Activated CD8-positive, alpha-beta memory T cell treated with anti-CD3 and anti-CD28 coated beads, Interleukin-2, amount 50 U/mL, for 24 hours (primary cell): ENCODE measurements at regions not wholly inside any gene's neighbourhood (a gene's known extent, or its start where the extent isn't known, plus 50 kb on each side); places are given as distances from the start of the nearest gene placed in this dataset.

Source experiments
- DNase-seq: peaks from one replicate; pipeline ENCODE4 v3.0.0-alpha.2; 2020; ENCODE audit errors: extremely low read depth

- DNase-seq = no peak
Observed at GRCh38 chr13:50071379-50071778, 56.1 kb downstream of the KCNRG start.

GRCh38 chr13:50072676-50073075 is 57.4 kb downstream of the KCNRG start:
- no peak for DNase-seq

- no peak for DNase-seq
Observed at GRCh38 chr13:50073340-50073739, 58.1 kb downstream of the KCNRG start.

- DNase-seq = no peak
Observed at GRCh38 chr13:50074843-50075242, 59.6 kb downstream of the KCNRG start.

- DNase-seq = no peak
Observed at GRCh38 chr13:50075619-50076097, 60.4 kb downstream of the KCNRG start.

- no peak for DNase-seq
Observed at GRCh38 chr13:50077431-50077830, 62.2 kb downstream of the KCNRG start.

- DNase-seq = no peak
Observed at GRCh38 chr13:50078231-50078894, 63.1 kb downstream of the KCNRG start.

- DNase-seq = no peak
Observed at GRCh38 chr13:50078895-50079654, 63.8 kb downstream of the KCNRG start.

- DNase-seq = no peak
Observed at GRCh38 chr13:50079655-50080202, 64.5 kb downstream of the KCNRG start.

GRCh38 chr13:50080203-50080910 is 65.1 kb downstream of the KCNRG start:
- DNase-seq = no peak

- peak; percentile 18 for DNase-seq
Observed at GRCh38 chr13:50080911-50081678, 65.9 kb downstream of the KCNRG start.

- peak; percentile 98 for DNase-seq
Observed at GRCh38 chr13:50081679-50082425, 66.6 kb downstream of the KCNRG start.

- peak; percentile 49 for DNase-seq
Observed at GRCh38 chr13:50082426-50083281, 67.4 kb downstream of the KCNRG start.

GRCh38 chr13:50085063-50085462 is 69.8 kb downstream of the KCNRG start:
- no peak for DNase-seq

- DNase-seq = no peak
Observed at GRCh38 chr13:50089633-50090032, 74.4 kb downstream of the KCNRG start.

GRCh38 chr13:50090211-50090610 is 75.0 kb downstream of the KCNRG start:
- no peak for DNase-seq

- no peak for DNase-seq
Observed at GRCh38 chr13:50094615-50095293, 79.5 kb downstream of the KCNRG start.

GRCh38 chr13:50098693-50099092 is 83.4 kb downstream of the KCNRG start:
- no peak for DNase-seq

GRCh38 chr13:50099473-50099872 is 84.2 kb downstream of the KCNRG start:
- no peak for DNase-seq
